GM10266 (cell line): ENCODE measurements at regions not wholly inside any gene's neighbourhood (a gene's known extent, or its start where the extent isn't known, plus 50 kb on each side); places are given as distances from the start of the nearest gene placed in this dataset.
"Not testable (repeated sequence)": the region's sequence is repeated elsewhere in the genome, so short reads cannot be mapped to it uniquely, and the experiment has no call there.

Experiments used
- DNase-seq: peaks from one replicate; pipeline ENCODE4 v3.0.0; 2012; ENCODE audit errors: extremely low spot score
- TF ChIP-seq, protein P1 (sequence below): IDR thresholded peaks from 2 replicates; pipeline ENCODE4 v1.5.1; 2012; ENCODE audit warnings: mild to moderate bottlenecking, low read depth; ENCODE audit not compliant: control insufficient read depth, insufficient read depth; ENCODE audit errors: missing control alignments

DNA sequence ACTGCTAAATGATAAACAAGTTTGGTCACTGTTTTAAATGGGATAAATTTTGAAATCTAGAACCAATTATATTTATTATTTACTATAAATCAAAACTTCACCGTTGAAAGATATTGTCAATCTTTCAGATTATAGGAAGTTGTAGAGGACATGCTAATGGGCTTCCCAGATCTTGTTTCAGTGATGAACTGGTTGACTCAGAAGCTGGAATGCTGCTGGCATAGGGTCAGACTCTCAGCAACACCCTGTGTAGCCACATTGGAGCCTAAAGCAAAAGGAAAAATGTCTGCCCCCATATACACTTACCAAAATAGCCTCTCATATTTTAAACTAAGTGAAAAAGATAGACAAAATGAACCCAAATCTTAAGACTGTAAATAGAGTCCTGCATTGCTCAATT is 916.9 kb upstream of the SOX9 start:
- no peak for DNase-seq
- TF ChIP-seq, protein P1, sequence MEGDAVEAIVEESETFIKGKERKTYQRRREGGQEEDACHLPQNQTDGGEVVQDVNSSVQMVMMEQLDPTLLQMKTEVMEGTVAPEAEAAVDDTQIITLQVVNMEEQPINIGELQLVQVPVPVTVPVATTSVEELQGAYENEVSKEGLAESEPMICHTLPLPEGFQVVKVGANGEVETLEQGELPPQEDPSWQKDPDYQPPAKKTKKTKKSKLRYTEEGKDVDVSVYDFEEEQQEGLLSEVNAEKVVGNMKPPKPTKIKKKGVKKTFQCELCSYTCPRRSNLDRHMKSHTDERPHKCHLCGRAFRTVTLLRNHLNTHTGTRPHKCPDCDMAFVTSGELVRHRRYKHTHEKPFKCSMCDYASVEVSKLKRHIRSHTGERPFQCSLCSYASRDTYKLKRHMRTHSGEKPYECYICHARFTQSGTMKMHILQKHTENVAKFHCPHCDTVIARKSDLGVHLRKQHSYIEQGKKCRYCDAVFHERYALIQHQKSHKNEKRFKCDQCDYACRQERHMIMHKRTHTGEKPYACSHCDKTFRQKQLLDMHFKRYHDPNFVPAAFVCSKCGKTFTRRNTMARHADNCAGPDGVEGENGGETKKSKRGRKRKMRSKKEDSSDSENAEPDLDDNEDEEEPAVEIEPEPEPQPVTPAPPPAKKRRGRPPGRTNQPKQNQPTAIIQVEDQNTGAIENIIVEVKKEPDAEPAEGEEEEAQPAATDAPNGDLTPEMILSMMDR = no peak

DNA sequence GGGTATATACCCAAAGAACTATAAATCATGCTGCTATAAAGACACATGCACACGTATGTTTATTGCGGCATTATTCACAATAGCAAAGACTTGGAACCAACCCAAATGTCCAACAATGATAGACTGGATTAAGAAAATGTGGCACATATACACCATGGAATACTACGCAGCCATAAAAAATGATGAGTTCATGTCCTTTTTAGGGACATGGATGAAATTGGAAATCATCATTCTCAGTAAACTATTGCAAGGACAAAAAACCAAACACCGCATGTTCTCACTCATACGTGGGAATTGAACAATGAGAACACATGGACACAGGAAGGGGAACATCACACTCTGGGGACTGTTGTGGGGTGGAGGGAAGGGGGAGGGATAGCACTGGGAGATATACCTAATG is 914.9 kb upstream of the SOX9 start:
- not testable (repeated sequence) for DNase-seq

DNA sequence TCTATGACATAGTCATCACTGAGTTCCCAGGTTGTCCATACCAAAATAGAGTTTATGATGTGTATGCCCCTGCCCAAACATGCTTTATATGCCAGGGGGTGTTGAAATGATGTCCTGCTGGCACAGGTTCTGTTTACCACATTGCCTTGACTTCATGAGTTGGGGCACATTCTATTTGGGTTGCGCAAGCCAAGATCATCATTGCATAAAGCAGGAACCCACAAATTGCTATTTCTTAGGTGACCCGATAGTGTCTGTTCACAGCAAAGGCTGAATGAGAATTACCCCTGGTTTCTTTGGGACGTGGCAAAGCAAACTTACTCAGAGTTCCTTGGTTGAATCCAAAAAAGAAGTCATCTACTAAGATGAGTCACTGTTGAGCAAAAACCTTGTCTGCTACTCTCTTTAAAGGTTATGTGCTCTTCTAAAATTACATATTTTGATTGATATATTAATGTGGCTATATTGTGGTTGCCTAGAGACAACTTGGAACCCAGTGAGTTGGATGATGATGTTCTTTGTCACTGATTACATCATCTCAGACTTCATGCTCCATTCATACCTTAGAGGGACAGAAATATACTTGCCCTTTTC is 912.6 kb upstream of the SOX9 start:
- no peak for DNase-seq
- TF ChIP-seq, protein P1 = no peak

DNA sequence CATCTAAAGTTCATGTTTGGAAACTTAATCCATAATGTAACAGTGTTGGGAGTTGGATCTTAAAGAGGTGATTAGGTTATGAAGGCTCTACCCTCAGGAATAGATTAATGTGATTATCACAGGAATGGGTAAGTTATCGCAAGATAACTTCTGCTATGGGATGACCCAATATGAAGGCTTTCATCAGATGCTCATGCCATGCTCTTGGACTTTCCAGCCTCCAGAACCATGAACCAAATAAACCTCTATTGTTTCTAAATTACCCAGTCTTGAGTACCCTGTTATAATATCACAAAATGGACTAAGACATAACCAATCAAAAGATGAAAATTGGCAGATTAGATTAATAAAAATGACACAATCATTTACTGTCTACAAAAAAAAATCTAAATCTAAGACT is 906.9 kb upstream of the SOX9 start:
- DNase-seq = no peak
- TF ChIP-seq, protein P1 = no peak

DNA sequence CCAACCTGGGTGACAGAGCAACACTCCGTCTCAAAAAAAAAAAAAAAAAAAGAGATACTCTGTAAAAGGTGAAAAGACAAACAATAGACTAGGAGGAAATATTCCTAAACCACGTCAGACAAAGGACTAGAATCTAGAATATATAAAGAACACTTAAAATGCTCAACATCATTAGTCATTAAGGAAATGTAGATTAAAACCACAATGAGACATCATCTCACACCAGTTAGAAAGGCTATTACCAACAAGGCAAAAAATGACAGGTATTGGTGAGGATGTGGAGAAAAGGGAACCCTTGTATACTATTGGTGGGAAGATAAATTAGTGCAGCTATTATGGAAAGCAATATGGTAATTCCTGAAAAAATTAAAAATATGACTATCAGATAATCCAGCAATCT is 903.1 kb upstream of the SOX9 start:
- TF ChIP-seq, protein P1 = no peak

DNA sequence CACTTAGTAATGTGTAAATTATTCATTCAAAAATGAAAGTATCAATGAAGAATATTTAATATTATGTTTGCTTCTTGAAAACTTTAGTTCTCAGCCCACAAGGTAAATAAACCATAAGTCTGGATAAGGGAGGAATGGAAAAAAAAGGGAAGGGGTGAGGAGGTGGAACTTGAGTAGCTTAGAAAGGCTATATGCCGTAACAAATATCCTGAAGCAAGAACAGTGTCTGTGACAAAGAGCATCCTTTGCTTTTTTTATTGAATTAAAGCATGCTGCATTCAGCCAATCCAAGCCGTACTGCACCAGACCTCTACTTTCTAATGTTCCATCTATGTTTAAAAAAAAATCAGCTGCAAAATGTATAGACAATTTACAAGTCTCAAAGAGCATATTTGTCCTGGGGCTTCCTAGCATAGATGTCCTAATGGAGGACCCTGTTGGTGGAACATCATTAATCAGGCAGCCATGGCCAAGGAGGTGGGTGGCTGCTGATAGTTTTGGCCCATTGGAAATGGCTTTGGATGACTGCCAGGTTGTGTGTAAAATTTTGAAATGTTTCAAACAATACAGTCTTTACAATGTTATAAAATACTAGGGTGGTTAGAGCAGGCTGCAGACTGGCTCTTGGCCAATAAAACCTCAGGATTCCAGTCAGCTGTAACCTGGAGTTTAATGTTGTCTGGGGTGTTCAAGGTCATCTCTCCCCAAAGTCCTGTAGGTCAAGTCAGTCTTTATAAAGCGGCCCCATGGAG is 895.8 kb upstream of the SOX9 start:
- DNase-seq = no peak
- TF ChIP-seq, protein P1 = no peak

More for the DNA sequence above, 903.1 kb upstream of the SOX9 start:
- no peak for DNase-seq

DNA sequence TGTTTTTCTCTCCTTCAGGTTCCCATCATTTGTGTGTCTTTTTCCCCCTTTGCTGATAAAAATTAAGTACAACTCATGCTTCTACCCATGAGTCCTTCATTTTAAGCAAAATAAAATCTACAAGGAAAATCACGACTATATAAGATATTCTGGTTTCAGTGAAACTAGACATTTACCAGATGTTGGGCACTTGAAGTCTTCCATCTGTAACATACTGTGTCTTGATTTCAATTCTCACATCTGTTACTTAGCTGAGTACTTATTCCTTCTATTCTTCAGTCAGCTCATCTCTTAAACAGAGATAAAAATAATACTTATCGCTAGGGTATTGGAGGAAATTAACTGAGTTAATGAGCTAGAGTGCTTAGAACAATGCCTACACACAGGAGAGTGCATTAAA is 893.0 kb upstream of the SOX9 start:
- TF ChIP-seq, protein P1 = no peak
- no peak for DNase-seq
